Smooth muscle cell of the brain vasculature (primary cell): ENCODE measurements at regions not wholly inside any gene's neighbourhood (a gene's known extent, or its start where the extent isn't known, plus 50 kb on each side); places are given as distances from the start of the nearest gene placed in this dataset.
A peak's percentile ranks its signal among the peaks of the same experiment; 100 is the strongest.
"Not testable (repeated sequence)": the region's sequence is repeated elsewhere in the genome, so short reads cannot be mapped to it uniquely, and the experiment has no call there.

Source experiments
- DNase-seq: peaks from one replicate; pipeline ENCODE4 v3.0.0-alpha.2; 2012; ENCODE audit warnings: low read depth, low spot score

DNA sequence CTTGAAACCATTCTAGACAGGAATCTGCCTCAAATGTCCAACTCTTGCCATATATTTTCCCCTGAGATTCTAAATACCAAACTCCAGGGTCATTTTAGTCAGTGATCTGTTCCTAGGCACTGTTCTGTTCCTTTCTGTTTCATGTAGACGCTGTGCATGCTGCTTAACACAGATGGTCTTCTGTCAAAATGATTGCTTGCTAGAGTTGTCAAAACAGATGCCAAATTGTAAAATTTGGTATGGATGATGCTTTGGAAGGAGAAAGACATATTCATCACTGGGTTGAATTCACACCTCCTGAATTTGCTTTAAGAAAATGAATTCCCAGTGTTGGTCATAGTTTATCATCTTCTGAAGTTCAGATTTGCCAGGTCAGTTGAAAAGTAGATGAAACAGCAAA is 425.9 kb downstream of the ETS1 start:
- no peak for DNase-seq

DNA sequence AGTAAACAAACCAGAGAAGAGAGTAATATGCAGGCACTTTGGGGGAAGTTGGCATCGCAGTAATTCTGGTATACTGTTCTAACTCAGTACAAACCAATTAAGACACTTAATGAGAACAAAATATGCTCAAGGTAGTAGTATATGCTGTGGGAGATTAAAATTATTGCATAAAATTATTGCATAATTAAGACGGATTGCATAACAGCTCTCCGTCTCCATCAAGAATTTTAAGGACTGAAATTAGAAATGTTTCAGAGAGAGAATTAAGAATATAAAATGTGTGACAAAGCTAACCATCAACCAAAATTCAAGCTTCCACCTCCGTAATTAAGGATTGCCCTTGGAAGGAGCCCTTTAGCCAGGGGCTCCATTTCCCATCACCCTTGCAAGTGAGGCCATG is 428.5 kb downstream of the ETS1 start:
- DNase-seq = no peak

DNA sequence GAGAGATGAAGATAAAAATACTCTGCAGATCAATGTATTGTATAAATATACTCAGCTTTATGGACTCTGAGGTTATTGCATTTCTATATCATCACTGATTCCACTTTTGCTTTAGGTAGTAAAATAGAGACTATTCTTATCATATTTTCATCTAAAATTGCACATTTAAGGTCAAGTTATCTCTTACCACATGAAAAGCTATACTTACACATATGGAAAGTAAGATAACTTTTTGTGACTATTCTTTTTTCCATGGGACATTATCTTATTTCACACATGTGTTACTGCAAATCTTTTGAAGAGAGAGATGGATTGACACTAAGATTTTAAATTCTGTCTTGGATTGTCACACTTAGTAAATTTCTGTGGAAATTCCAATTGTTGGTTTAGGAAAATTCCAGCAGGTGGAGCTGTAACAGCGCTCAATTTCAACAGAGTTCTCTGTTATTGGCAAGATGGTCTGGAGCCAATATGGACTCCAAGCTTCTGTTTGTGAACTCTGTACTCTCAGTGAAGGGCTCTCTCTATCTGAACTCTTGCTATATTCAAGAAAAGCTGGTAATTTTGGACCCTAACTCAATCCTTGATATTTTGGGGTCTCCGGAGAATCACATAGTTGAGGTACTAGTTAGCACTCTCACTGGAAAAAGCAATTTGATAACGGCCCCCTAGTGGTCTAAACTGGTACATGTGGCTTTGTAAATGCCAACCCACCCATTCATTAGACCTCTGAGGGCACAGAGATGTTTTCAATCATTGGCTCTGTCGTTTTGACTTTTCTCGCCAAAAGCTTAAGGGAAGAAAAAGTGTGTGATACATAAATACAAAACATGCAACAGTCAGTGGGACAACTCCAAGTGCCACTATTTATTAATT is 429.7 kb downstream of the ETS1 start:
- peak; percentile 57 for DNase-seq

DNA sequence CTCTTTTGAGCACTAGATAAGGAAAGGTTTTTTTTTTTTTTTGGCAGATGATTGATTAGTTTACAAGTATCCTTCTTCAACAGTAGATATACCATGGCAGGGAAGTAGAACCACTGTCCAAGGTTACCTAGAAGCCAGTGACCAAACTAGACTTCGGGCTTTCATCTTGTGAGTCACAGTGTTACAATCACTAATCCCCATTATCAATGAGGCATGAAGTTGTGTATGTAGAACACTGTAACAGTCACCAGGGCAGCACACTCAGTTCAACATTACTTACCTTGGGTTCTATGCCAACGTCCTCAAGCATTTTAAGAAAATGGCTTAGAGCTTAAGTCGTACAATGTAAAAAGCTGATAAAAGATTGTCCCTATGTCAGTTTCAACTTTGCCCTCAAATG is 430.9 kb downstream of the ETS1 start:
- DNase-seq = no peak

DNA sequence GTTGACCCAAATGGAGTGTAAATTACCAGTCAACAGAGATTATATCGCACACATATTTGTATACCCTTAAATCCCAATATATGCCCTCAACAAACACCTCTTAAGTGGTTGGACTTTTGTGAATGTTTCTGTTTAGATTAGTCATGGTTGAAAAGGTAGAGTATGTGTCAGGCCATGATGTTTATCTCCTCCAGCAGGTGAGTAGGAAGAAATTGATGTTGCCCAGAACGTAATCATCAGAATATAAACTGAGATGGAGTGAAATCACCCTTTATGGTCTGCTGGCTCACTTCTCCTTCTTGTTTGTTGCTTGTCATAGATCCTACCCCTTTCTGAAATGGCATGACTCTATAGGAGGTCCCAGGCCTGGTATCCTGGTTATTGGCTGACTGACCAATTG is 431.8 kb downstream of the ETS1 start:
- no peak for DNase-seq

DNA sequence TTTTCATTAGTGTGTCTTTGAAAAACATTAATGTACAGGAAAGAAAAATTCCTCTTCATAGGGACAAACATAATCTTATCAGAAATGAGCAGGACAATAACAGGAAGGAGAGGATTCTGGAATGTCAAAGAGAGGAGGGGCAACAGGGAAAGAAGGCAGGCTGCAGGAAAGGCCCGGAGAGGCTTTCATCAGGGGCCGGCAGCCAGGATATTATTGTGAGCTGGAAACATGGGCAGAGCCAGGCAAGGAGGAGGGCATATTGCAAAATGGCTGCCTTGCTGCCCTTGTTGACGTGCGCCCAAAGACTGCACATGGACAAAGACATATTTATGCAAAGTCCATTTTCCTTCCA is 433.7 kb downstream of the ETS1 start:
- DNase-seq = no peak

DNA sequence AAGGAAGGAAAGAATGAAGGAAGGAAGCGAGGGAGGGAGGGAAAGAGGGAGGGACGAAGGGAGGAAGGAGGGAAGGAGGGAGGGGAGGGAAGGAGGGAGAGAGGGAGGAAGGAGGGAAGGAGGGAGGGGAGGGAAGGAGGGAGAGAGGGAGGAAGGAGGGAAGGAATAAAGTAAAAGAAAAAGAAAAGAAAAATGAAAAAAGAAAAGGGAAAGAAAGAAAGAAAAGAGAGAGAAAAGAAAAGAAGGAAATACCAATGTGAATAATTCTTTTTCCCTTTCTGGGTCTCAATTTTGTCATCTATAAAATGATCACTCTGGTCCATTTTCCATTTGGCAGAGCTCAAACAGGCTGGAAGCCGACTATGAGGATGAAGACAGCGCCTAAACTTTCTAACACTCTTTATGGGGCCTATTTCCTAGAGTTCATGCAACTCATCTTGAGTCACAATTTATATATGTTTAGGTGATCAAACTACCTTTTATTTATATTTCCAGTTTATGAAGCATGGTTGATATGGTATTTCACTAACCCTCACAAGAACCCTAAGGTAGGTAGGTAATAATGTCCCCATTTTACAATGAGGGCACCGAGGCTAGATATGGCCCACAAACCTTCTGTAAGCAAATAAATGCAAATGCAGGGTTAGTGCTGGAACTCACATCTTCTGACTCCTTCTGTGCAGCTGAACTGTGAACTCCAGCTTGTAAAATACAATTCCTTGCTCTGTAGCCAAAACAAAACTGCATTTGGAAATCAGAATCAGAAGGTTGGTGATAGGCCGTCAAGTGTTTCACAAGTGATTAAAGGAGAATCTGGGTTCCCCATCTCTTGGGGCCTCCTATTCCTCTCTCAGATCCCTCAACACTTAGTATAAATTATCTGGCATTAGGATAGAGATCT is 434.3 kb downstream of the ETS1 start:
- no peak for DNase-seq

DNA sequence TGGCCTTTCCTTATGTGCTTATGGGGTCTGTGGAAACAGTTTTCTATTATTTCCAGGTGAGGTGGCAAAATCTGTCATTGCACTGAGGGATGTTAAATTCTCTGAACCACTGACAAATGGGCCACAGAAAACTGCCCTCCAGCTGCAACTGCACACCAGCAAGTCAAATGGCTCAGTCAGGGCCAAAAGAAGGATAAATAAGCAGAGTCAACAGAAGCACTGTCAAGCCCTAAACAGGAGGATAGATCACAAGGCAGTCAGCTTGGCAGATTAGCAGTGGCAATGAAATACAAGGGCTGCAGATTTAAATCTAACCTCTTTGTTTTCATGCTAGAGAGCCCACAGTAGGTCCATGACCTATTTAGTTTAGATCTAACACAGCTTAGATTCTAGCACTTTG is 435.6 kb downstream of the ETS1 start:
- DNase-seq = no peak

DNA sequence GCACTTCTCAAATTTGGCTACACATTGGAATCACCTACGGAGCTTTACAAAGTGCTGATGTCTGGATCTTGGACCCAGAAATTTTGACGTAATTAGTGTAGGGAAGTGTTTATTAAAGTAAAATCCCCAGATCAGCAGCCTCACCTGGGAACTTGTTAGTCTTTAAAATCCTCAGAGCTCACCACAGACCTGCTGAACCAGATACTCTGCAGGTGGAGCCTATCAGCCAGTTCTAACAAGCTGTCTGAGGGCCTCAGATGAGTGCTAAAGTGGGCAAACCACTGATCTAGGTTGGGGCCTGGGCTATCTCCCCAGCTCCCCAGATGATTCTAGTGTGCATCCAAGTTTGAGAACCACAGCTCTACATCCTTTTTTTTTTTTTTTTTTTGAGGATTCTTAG is 436.0 kb downstream of the ETS1 start:
- DNase-seq = no peak

DNA sequence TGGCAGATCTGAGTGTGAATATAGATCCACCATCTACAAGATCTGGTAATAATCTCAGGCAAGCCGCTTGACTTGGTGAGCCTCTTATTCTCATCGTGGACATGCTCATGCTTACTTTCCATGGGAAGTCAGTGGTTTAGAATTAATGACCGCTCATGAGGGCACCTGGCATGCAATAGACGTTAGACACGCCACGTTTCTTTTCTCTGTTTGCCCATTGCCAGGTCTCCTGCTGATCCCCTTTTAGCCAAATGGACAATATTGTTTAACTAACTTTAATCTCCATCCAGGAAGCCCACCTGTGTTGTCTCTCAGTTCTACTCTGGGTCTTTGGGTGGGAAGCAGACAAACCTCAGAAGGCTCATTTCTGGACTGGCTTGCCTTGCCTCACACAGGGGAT is 439.1 kb downstream of the ETS1 start:
- no peak for DNase-seq

DNA sequence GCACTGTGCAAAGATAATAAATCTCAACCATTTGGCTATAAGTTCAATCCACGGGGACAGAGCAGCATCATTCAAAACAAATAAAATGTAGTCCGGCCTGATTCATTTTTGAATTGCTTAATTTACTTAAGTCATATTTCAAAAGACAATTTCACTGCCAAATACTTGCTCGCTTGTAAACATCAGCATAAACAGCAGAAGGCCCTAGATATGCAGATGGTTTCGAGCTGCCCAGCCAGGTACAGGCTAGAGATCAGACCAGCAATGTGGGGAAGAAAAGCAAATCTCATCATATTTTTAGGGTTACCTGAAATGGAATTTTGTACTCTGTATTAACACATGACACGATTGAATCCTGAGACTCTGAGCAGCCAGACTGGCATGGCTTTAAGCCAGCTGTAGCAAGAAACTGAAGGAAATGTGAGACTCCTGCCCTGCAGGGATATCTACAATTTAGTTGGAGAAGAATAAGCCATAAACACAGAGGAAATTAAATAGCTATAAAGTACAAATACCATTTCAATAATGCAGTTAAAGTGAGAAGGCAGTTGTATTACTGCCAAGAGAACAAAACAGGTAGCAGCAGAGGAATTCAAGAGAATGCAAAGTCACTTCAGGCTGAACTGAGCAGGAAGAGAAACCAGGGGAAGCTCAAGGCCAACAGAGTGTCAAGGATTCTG is 440.3 kb downstream of the ETS1 start:
- DNase-seq = no peak

DNA sequence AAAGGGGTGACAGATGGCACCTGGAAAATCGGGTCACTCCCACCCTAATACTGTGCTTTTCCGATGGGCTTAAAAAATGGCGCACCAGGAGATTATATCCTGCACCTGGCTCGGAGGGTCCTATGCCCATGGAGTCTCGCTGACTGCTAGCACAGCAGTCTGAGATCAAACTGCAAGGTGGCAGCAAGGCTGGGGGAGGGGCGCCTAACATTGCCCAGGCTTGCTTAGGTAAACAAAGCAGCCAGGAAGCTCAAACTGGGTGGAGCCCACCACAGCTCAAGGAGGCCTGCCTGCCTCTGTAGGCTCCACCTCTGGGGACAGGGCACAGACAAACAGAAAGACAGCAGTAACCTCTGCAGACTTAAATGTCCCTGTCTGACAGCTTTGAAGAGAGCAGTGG is 447.1 kb downstream of the ETS1 start:
- DNase-seq = not testable (repeated sequence)

DNA sequence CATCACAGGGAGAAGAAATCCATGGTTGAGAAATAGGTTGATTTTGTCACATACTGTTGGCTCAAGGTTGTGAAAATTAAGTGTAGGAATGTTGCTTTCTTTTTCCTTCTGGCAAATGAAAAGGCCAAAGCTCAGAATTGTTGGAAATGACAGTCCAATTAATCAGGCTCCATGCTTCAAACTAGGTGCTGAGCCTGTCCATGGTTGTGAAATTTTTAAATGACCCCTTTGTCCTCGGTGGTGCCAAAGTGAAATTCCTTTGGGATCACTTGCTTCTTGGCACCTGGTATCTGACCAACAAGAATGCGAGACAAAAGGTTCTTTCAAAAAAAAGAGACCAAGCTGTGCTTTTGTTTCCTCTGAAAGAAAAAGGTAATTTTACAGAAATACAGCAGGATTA is 451.9 kb downstream of the ETS1 start:
- no peak for DNase-seq

DNA sequence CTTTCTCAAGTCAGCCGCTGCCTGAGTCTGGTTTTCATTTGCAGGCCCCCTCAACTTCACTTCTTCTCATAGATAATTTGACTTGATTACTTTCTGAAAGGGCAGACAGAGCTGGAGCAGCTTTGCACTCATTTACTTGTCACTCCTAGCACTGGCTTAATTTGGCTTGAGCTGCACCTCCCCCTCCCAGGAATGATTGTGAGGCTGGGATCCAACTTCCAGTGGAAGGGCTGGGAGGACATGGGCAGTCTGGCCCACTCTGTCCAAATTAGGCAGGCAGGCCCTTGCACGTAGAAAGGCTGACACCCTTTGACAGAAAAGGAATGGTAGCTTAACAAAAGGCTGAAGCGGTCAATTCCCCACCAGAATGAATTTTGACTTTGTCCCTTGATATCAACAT is 453.9 kb downstream of the ETS1 start:
- DNase-seq = no peak

DNA sequence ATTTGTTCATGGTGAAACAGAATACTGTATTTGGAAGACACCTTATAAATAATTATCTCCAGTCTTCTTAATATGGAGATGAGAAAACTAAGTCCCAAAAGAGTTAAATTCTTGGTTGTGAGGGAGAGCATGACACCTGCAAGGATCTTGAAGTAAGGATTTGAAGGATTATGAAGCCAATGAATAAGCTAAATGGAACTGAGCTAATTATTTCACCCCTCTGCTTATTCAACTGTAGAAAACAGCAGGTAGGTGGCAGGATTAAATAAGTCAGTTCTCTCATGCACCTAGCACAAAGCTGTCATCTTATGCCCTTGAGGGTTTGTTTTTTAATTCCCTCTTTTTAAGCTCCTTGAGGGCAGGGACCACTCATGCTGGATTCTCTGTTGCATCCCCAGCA is 457.3 kb downstream of the ETS1 start:
- no peak for DNase-seq

DNA sequence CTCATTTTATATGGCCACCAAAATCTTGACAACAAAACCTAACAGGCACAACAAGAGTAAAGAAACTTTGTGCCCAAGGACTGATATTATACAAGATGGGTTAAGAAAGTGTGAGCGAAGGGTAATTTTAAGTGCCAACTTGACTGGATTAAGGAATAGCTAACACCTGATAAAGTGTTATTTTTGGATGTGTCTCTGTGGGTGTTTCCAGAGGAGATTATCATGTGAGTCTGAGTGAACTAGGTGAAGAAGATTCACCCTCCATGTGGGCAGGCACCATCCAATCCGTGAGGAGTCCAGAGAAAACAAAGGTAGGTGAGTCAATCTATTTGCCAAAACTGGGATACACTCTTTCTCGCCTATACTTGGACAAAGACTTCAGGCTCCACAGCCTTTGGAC is 461.6 kb downstream of the ETS1 start:
- no peak for DNase-seq

DNA sequence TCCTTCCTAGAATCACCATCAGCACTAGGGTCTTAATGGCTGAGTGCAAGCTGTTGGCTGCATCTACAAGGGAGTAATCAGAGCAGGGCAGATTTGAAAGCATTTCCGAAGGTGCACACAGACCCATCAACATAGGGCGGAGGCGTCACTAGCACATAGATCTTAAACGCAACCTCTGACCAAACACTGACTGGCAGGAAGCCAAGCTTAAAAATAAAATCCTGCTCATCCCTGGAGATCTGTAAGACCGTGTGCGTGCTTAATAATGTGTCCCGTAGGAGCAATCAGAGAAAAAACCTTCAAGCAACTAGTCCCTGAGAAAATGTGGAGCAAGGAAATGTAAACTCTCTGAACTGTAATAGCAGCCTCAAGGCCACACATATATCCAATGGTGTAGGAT is 470.5 kb downstream of the ETS1 start:
- no peak for DNase-seq

DNA sequence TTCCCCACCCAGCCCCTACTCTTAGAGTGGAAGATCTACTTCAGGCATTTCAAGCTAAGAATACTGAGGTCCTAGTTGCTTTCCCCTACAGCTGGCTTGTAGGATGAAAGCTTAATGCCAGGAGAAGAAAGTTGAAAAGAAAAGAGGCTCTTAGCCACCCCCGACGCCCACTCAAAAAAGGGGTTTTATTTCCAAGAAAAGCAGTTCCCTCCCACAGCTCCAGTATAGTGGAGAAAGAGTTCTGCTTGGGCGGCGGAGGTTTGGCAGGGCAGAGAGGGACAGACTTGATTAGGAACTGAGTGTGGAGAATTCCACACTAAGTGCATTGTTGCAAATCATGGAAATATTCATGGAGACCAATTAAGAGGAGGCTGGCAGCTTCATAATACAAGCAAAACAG is 470.9 kb downstream of the ETS1 start:
- no peak for DNase-seq

DNA sequence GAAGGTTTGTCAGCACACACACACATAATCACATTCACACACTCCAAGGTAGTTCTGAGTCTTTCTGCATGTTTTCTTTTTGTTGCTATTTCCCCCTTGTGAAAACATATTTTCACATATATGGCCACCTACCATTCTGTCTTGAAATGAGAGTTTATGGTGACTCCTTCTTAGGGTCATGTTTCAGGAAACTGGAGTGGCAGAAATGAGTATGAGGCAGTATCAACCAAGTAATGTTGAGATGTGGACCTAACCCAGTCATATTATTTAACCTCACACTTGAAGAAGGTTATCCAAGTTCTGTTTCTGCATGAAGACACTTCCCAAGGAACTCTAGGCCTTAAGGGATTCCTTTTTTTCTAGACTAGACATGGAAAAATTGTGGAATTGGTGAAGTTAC is 481.4 kb downstream of the ETS1 start:
- DNase-seq = no peak

DNA sequence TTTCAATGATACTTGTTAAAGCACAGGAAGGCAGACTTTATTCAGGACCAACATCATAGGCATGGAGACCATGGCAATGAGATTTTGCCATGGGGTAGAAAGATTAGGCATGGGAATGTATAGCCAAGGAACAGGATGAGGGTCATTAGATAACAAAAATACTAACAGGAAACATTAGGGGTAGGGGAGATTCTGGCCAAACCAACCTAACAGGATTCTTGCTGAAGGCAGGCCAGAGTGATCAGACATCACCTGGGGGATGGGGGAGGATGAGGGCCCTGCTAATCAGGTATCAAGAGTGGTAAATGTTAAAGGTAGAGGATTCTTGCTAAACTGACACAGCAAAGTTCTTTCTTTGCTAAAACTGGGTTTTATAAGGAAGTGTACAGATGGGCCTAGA is 481.8 kb downstream of the ETS1 start:
- DNase-seq = no peak

DNA sequence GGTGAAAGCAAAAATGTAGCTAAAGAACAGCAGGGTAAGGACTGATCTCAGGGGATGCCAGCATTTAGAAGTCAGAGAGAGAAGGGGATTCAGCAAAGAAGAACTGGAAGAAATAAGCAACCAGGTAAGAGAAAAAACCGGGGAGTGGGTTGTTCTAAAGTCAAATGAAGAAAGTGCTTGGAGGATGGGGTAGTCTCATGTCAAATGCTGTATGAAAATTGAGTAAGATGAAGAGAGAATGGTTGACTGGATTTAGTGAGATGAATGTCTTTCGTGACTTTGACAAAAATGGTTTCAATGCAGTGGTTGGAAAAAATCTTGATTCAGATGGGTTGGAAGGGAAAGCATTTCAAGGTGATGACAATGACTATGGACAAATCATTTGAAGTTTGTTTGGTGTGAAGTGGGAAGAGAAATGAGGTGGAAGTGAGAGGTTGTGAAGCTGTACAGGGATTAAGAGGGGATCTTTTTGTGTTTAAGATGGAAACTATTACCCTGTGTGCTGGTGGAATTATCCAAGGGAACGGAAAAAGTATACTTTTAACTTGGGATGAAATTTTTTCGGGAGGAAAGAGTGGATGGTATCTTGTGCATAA is 484.0 kb downstream of the ETS1 start:
- no peak for DNase-seq

DNA sequence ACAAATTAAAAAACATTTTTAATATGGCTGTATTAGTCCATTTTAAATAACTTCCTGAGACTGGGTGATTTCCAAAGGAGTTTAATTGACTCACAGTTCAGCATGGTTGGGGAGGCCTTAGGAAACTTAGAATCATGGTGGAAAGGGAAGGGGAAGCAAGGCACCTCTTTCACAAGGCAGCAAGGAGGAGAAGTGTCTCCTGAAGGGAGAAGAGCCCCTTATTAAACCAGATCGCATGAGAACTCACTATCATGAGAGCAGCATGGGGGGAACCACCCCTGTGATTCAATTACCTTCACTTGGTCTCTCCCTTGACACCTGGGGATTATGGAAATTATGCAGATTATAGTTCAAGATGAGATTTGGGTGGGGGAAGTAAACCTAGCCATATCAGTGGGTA is 488.6 kb downstream of the ETS1 start:
- no peak for DNase-seq
